SJCRH30 (cell line): ENCODE measurements at regions not wholly inside any gene's neighbourhood (a gene's known extent, or its start where the extent isn't known, plus 50 kb on each side); places are given as distances from the start of the nearest gene placed in this dataset.
A peak's percentile ranks its signal among the peaks of the same experiment; 100 is the strongest.

Experiments used
- DNase-seq, 2 experiments: peaks; one replicate each; pipeline ENCODE4 v3.0.0-alpha.2; 2015 to 2020
- H3K27ac ChIP-seq: fragments of 250-450 bp; sonication (Bioruptor Pico); 2 replicates; pipeline ENCODE4 v1.5.1; 2020; ENCODE audit warnings: mild to moderate bottlenecking, moderate library complexity
- H3K27me3 ChIP-seq: fragments of 250-450 bp; sonication (Bioruptor Pico); 2 replicates; pipeline ENCODE4 v1.5.1; 2020; ENCODE audit warnings: mild to moderate bottlenecking, moderate library complexity
- H3K36me3 ChIP-seq: fragments of 250-450 bp; sonication (Bioruptor Pico); 2 replicates; pipeline ENCODE4 v1.5.1; 2020; ENCODE audit warnings: mild to moderate bottlenecking, moderate library complexity
- H3K4me1 ChIP-seq: fragments of 250-450 bp; sonication (Bioruptor Pico); 2 replicates; pipeline ENCODE4 v1.5.1; 2020; ENCODE audit warnings: mild to moderate bottlenecking, moderate library complexity
- H3K4me3 ChIP-seq: fragments of 250-450 bp; sonication (Bioruptor Pico); 2 replicates; pipeline ENCODE4 v1.5.1; 2020; ENCODE audit warnings: mild to moderate bottlenecking, moderate library complexity
- H3K9me3 ChIP-seq: fragments of 250-450 bp; sonication (Bioruptor Pico); replicated peaks from 2 replicates; pipeline ENCODE4 v1.5.1; 2020; ENCODE audit warnings: mild to moderate bottlenecking, moderate library complexity

GRCh38 chr16:9256196-9256595 is 164.8 kb downstream of the HAPSTR1 start:
- H3K27ac ChIP-seq = no peak overlapping the region
- H3K9me3 ChIP-seq = no peaks in the 10 kb centered on the region
- H3K4me3 ChIP-seq = no peak overlapping the region
- no peaks in the 10 kb centered on the region for H3K4me1 ChIP-seq
- DNase-seq = peak; percentile 13 to 36
- H3K36me3 ChIP-seq = no peaks in the 10 kb centered on the region
- no peaks in the 10 kb centered on the region for H3K27me3 ChIP-seq

- Histone ChIP-seq H3K4me3 (no peak overlapping the region), H3K36me3 (no peaks in the 10 kb centered on the region), H3K9me3 (no peaks in the 10 kb centered on the region), H3K27ac (no peak overlapping the region), H3K27me3 (no peaks in the 10 kb centered on the region), H3K4me1 (no peaks in the 10 kb centered on the region)
- no peak for DNase-seq
Measured at GRCh38 chr16:9257843-9258242, 166.4 kb downstream of the HAPSTR1 start.

- no peaks in the 10 kb centered on the region for H3K36me3 ChIP-seq
- H3K27ac ChIP-seq = no peak overlapping the region
- no peak overlapping the region for H3K4me3 ChIP-seq
- no peaks in the 10 kb centered on the region for H3K4me1 ChIP-seq
- H3K27me3 ChIP-seq = no peaks in the 10 kb centered on the region
- DNase-seq = peak; percentile 30 to 57
- no peaks in the 10 kb centered on the region for H3K9me3 ChIP-seq
Measured at GRCh38 chr16:9258423-9259051, 167.1 kb downstream of the HAPSTR1 start.

GRCh38 chr16:9259914-9260608 is 168.6 kb downstream of the HAPSTR1 start:
- Histone ChIP-seq H3K4me3 (no peak overlapping the region), H3K9me3 (no peaks in the 10 kb centered on the region), H3K36me3 (no peaks in the 10 kb centered on the region), H3K4me1 (0 out of 2 replicates have a peak, but pooled peaks cover 6% of the 10 kb centered on the region), H3K27me3 (no peaks in the 10 kb centered on the region), H3K27ac (no peak overlapping the region)
- DNase-seq = no peak

GRCh38 chr16:9260666-9261065 is 169.2 kb downstream of the HAPSTR1 start:
- no peak overlapping the region for H3K4me3 ChIP-seq
- H3K36me3 ChIP-seq = no peaks in the 10 kb centered on the region
- peak; percentile 10 to 24 for DNase-seq
- H3K27ac ChIP-seq = no peak overlapping the region
- no peaks in the 10 kb centered on the region for H3K27me3 ChIP-seq
- 0 out of 2 replicates have a peak, but pooled peaks cover 6% of the 10 kb centered on the region for H3K4me1 ChIP-seq
- no peaks in the 10 kb centered on the region for H3K9me3 ChIP-seq

- DNase-seq = no peak
- no peak overlapping the region for H3K4me3 ChIP-seq
- H3K27ac ChIP-seq = no peak overlapping the region
- no peaks in the 10 kb centered on the region for H3K9me3 ChIP-seq
- no peaks in the 10 kb centered on the region for H3K27me3 ChIP-seq
- 0 out of 2 replicates have a peak, but pooled peaks cover 6% of the 10 kb centered on the region for H3K4me1 ChIP-seq
- H3K36me3 ChIP-seq = no peaks in the 10 kb centered on the region
Measured at GRCh38 chr16:9261376-9261775, 169.9 kb downstream of the HAPSTR1 start.

- H3K9me3 ChIP-seq = no peaks in the 10 kb centered on the region
- H3K4me3 ChIP-seq = no peak overlapping the region
- H3K4me1 ChIP-seq = 0 out of 2 replicates have a peak, but pooled peaks cover 6% of the 10 kb centered on the region
- H3K36me3 ChIP-seq = no peaks in the 10 kb centered on the region
- H3K27me3 ChIP-seq = no peaks in the 10 kb centered on the region
- no peak overlapping the region for H3K27ac ChIP-seq
- DNase-seq = no peak
Measured at GRCh38 chr16:9262941-9263715, 171.7 kb downstream of the HAPSTR1 start.

- H3K4me3 ChIP-seq = no peak overlapping the region
- no peak overlapping the region for H3K27ac ChIP-seq
- no peaks in the 10 kb centered on the region for H3K27me3 ChIP-seq
- H3K4me1 ChIP-seq = 0 out of 2 replicates have a peak, but pooled peaks cover 6% of the 10 kb centered on the region
- no peaks in the 10 kb centered on the region for H3K9me3 ChIP-seq
- peak; percentile 22 to 43 for DNase-seq
- no peaks in the 10 kb centered on the region for H3K36me3 ChIP-seq
Measured at GRCh38 chr16:9264067-9264466, 172.6 kb downstream of the HAPSTR1 start.

GRCh38 chr16:9268446-9268845 is 177.0 kb downstream of the HAPSTR1 start:
- Histone ChIP-seq H3K27ac (no peak overlapping the region), H3K27me3 (no peaks in the 10 kb centered on the region), H3K9me3 (no peaks in the 10 kb centered on the region)

GRCh38 chr16:9270424-9270823 is 179.0 kb downstream of the HAPSTR1 start:
- Histone ChIP-seq H3K36me3 (no peaks in the 10 kb centered on the region), H3K9me3 (no peaks in the 10 kb centered on the region)
- DNase-seq = no peak

More at GRCh38 chr16:9268446-9268845, 177.0 kb downstream of the HAPSTR1 start:
- Histone ChIP-seq H3K4me1 (0 out of 2 replicates have a peak, but pooled peaks cover 6% of the 10 kb centered on the region), H3K4me3 (no peak overlapping the region), H3K36me3 (no peaks in the 10 kb centered on the region)
- no peak for DNase-seq

GRCh38 chr16:9270941-9271340 is 179.5 kb downstream of the HAPSTR1 start:
- no peaks in the 10 kb centered on the region for H3K27me3 ChIP-seq
- H3K4me1 ChIP-seq = no peaks in the 10 kb centered on the region
- no peak overlapping the region for H3K4me3 ChIP-seq
- no peak for DNase-seq
- no peak overlapping the region for H3K27ac ChIP-seq
- no peaks in the 10 kb centered on the region for H3K9me3 ChIP-seq
- H3K36me3 ChIP-seq = no peaks in the 10 kb centered on the region

More at GRCh38 chr16:9270424-9270823, 179.0 kb downstream of the HAPSTR1 start:
- no peak overlapping the region for H3K27ac ChIP-seq
- no peaks in the 10 kb centered on the region for H3K4me1 ChIP-seq
- no peak overlapping the region for H3K4me3 ChIP-seq
- H3K27me3 ChIP-seq = no peaks in the 10 kb centered on the region

- Histone ChIP-seq H3K36me3 (no peaks in the 10 kb centered on the region), H3K9me3 (no peaks in the 10 kb centered on the region), H3K27ac (no peak overlapping the region), H3K27me3 (no peaks in the 10 kb centered on the region), H3K4me1 (no peaks in the 10 kb centered on the region), H3K4me3 (no peak overlapping the region)
- DNase-seq = no peak
Measured at GRCh38 chr16:9271841-9272240, 180.4 kb downstream of the HAPSTR1 start.

GRCh38 chr16:9275377-9275776 is 183.9 kb downstream of the HAPSTR1 start:
- Histone ChIP-seq H3K27ac (no peak overlapping the region), H3K4me1 (no peaks in the 10 kb centered on the region), H3K27me3 (no peaks in the 10 kb centered on the region), H3K9me3 (no peaks in the 10 kb centered on the region), H3K36me3 (no peaks in the 10 kb centered on the region), H3K4me3 (no peak overlapping the region)
- no peak for DNase-seq

GRCh38 chr16:9275816-9276354 is 184.4 kb downstream of the HAPSTR1 start:
- no peaks in the 10 kb centered on the region for H3K9me3 ChIP-seq
- no peak overlapping the region for H3K4me3 ChIP-seq
- no peak for DNase-seq
- H3K36me3 ChIP-seq = no peaks in the 10 kb centered on the region
- H3K27ac ChIP-seq = no peak overlapping the region
- H3K4me1 ChIP-seq = no peaks in the 10 kb centered on the region
- H3K27me3 ChIP-seq = no peaks in the 10 kb centered on the region
